Caco-2 (cell line): ENCODE measurements at regions not wholly inside any gene's neighbourhood (a gene's known extent, or its start where the extent isn't known, plus 50 kb on each side); places are given as distances from the start of the nearest gene placed in this dataset.

Experiments used
- BruUV-seq: library from RNA; stranded (reverse); fragments of 400-500 nt; replicated peaks from 2 replicates; lab custom pipeline; 2021; lab: Mats Ljungman, UMichigan
- CTCF ChIA-PET: fragments of 300-600 bp; sonication (Branson Sonifier 250); formaldehyde crosslinking; loops from one replicate; lab custom pipeline; 2022; ENCODE audit warnings: antibody characterized with exemption; lab: Charles Lee
- POLR2A ChIA-PET: fragments of 300-600 bp; sonication (Branson Sonifier 250); formaldehyde crosslinking; loops from one replicate; lab custom pipeline; 2022; ENCODE audit warnings: antibody characterized with exemption; lab: Charles Lee
- DNase-seq, 2 experiments: peaks; one replicate each; pipeline versions ENCODE4 v3.0.0 to v3.0.0-alpha.2; 2020 to 2022
- H3K27me3 ChIP-seq: replicated peaks from 2 replicates; pipeline ENCODE4 v1.6.0; 2011; ENCODE audit warnings: low read length; ENCODE audit not compliant: control insufficient read depth, insufficient read depth
- H3K36me3 ChIP-seq: 2 replicates; pipeline ENCODE4 v1.5.1; 2011; ENCODE audit warnings: low read length; ENCODE audit not compliant: control insufficient read depth, insufficient read depth
- H3K4me1 ChIP-seq: fragments of 250-450 bp; sonication (Bioruptor Pico); 2 replicates; pipeline ENCODE4 v1.5.1; 2020; ENCODE audit warnings: mild to moderate bottlenecking
- H3K4me3 ChIP-seq: 2 replicates; pipeline ENCODE4 v1.5.1; 2011; ENCODE audit warnings: low read depth, mild to moderate bottlenecking, control low read depth, low read length
- H3K9me3 ChIP-seq: fragments of 250-450 bp; sonication (Bioruptor Pico); 2 replicates; pipeline ENCODE4 v1.5.1; 2020; ENCODE audit warnings: mild to moderate bottlenecking, moderate library complexity
- H3K27ac Mint-ChIP-seq: one replicate; pipeline ENCODE4 v1.8.0; 2022; ENCODE audit warnings: mixed read lengths; ENCODE audit not compliant: unreplicated experiment
- H3K27me3 Mint-ChIP-seq: one replicate; pipeline ENCODE4 v1.8.0; 2022; ENCODE audit warnings: mixed read lengths; ENCODE audit not compliant: insufficient read depth, unreplicated experiment
- H3K36me3 Mint-ChIP-seq: one replicate; pipeline ENCODE4 v1.8.0; 2022; ENCODE audit warnings: mild to moderate bottlenecking, mixed read lengths; ENCODE audit not compliant: insufficient read depth, unreplicated experiment
- H3K4me1 Mint-ChIP-seq: one replicate; pipeline ENCODE4 v1.8.0; 2022; ENCODE audit warnings: low read depth, mixed read lengths; ENCODE audit not compliant: unreplicated experiment
- H3K4me3 Mint-ChIP-seq: one replicate; pipeline ENCODE4 v1.8.0; 2022; ENCODE audit warnings: mild to moderate bottlenecking, moderate library complexity, mixed read lengths; ENCODE audit not compliant: unreplicated experiment
- H3K9me3 Mint-ChIP-seq: one replicate; pipeline ENCODE4 v1.8.0; 2022; ENCODE audit warnings: mixed read lengths; ENCODE audit not compliant: unreplicated experiment
- CTCF ChIP-seq, 2 experiments: fragments of 200-600 bp in 1 of 2; IDR thresholded peaks; 1 replicate in 1 of 2; 2 replicates in 1 of 2; pipeline versions ENCODE4 v1.5.1 to v1.8.0; 2011 to 2022; ENCODE audit warnings: antibody characterized with exemption in 1 of 2, control low read depth in 1 of 2, inconsistent platforms in 1 of 2, low read depth in 1 of 2, low read length in 1 of 2, mild to moderate bottlenecking in 1 of 2, moderate library complexity in 1 of 2; ENCODE audit not compliant: insufficient read depth in 1 of 2, severe bottlenecking in 1 of 2, unreplicated experiment in 1 of 2
- intact Hi-C: fragments of 100-400 bp; cut with micrococcal nuclease; formaldehyde crosslinking; loops from one replicate; pipeline ENCODE4 v1.10.0; 2022; ENCODE audit not compliant: unreplicated experiment

DNA sequence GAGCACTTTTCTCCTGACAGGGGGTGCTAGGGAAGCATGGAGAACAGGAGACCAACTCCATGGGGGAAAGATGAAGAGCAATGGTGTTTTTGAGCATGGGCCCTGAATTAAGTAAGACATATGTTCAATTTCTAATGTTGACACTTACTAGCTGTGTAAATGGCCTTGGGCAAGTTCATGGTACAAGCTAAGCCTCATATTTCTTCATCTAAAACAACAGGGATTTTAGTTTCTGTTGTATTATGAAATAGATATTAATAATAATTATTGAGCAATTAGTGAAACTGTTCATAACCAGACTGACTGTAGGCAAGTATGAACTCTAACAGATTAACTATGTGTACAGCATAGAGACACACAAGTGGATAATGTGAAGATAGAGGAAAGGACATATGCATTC, 515.0 kb upstream of the FAT1 start:
- BruUV-seq = no TSS peak
- H3K27ac Mint-ChIP-seq = no peak overlapping the region
- H3K4me3 Mint-ChIP-seq = no peak overlapping the region
- peaks cover 7% of the 10 kb centered on the region for H3K9me3 Mint-ChIP-seq
- no peak for DNase-seq
- no peaks in the 10 kb centered on the region for H3K36me3 Mint-ChIP-seq
- H3K27me3 ChIP-seq = no peaks in the 10 kb centered on the region
- CTCF ChIA-PET = no interaction called here
- H3K27me3 Mint-ChIP-seq = peaks cover 4% of the 10 kb centered on the region
- no peak for TF ChIP-seq CTCF (IDR thresholded peaks at IDR 0.05; ENCODE audit: insufficient read depth in 1 of 2, low read depth in 1 of 2, low read length in 1 of 2, severe bottlenecking in 1 of 2, unreplicated experiment in 1 of 2)
- no peaks in the 10 kb centered on the region for H3K36me3 ChIP-seq
- no peak overlapping the region for H3K4me3 ChIP-seq
- no peaks in the 10 kb centered on the region for H3K4me1 Mint-ChIP-seq
- H3K9me3 ChIP-seq = no peaks in the 10 kb centered on the region
- POLR2A ChIA-PET = no interaction called here
- H3K4me1 ChIP-seq = no peaks in the 10 kb centered on the region
- intact Hi-C loops = no loop called here

- Histone ChIP-seq H3K4me1 (no peaks in the 10 kb centered on the region), H3K9me3 (no peaks in the 10 kb centered on the region), H3K4me3 (no peak overlapping the region), H3K36me3 (no peaks in the 10 kb centered on the region), H3K27me3 (no peaks in the 10 kb centered on the region)
- Mint-ChIP-seq H3K4me1 (no peaks in the 10 kb centered on the region), H3K27me3 (no peaks in the 10 kb centered on the region), H3K36me3 (no peaks in the 10 kb centered on the region), H3K4me3 (no peak overlapping the region), H3K9me3 (no peaks in the 10 kb centered on the region), H3K27ac (no peak overlapping the region)
- intact Hi-C loops = no loop called here
- ChIA-PET POLR2A (no interaction called here), CTCF (no interaction called here)
- DNase-seq = no peak
- no peak for TF ChIP-seq CTCF (IDR thresholded peaks at IDR 0.05; ENCODE audit: insufficient read depth in 1 of 2, low read depth in 1 of 2, low read length in 1 of 2, severe bottlenecking in 1 of 2, unreplicated experiment in 1 of 2)
- BruUV-seq = no TSS peak
Observed at GRCh38 chr4:187251896-187252295, 528.2 kb upstream of the FAT1 start.

GRCh38 chr4:187256897-187257296, 533.2 kb upstream of the FAT1 start:
- ChIA-PET POLR2A (no interaction called here), CTCF (no interaction called here)
- no peaks in the 10 kb centered on the region for H3K36me3 Mint-ChIP-seq
- BruUV-seq = no TSS peak
- intact Hi-C loops = no loop called here
- no peak overlapping the region for H3K27ac Mint-ChIP-seq
- Histone ChIP-seq H3K9me3 (no peaks in the 10 kb centered on the region), H3K4me3 (no peak overlapping the region), H3K4me1 (no peaks in the 10 kb centered on the region), H3K27me3 (no peaks in the 10 kb centered on the region), H3K36me3 (no peaks in the 10 kb centered on the region)
- DNase-seq = no peak
- H3K4me3 Mint-ChIP-seq = no peak overlapping the region
- H3K9me3 Mint-ChIP-seq = no peaks in the 10 kb centered on the region
- H3K4me1 Mint-ChIP-seq = no peaks in the 10 kb centered on the region
- no peak for TF ChIP-seq CTCF (IDR thresholded peaks at IDR 0.05; ENCODE audit: insufficient read depth in 1 of 2, low read depth in 1 of 2, low read length in 1 of 2, severe bottlenecking in 1 of 2, unreplicated experiment in 1 of 2)
- no peaks in the 10 kb centered on the region for H3K27me3 Mint-ChIP-seq
